ENCODE measurements at regions not wholly inside any gene's neighbourhood (a gene's known extent, or its start where the extent isn't known, plus 50 kb on each side); places are given as distances from the start of the nearest gene placed in this dataset.

GRCh38 chr1:55632906-55633305, 417.7 kb upstream of the USP24 start:
- Mint-ChIP-seq H3K4me1 (peaks cover 42% of the 10 kb centered on the region), H3K9me3 (peaks cover 17% of the 10 kb centered on the region)

DNA sequence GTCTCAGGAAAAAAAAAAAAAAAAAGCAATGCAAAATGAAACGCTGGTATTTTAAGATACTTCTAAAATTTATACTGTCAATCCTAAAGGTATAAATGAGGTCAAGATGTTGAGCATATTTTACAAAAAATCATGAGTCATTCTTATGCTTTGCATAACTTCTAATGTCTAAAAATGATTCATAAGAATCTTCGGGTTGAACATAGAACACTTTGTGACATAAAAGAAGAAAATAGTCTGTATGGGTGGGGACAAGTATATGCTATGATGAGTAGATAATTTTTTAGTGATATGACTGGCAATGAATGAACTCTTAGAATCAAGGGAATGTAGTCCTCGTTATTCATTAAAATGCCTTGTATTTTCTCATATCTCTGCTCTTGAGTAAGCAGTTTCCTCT, 416.9 kb upstream of the USP24 start:
- Mint-ChIP-seq H3K4me3 (no peak overlapping the region), H3K4me1 (peaks cover 49% of the 10 kb centered on the region), H3K27me3 (ENCODE audit: low read depth, poor library complexity) (peaks cover 4% of the 10 kb centered on the region), H3K27ac (no peak overlapping the region), H3K9me3 (peaks cover 12% of the 10 kb centered on the region), H3K36me3 (ENCODE audit: low read depth) (no peaks in the 10 kb centered on the region)
- TF ChIP-seq, protein P1, sequence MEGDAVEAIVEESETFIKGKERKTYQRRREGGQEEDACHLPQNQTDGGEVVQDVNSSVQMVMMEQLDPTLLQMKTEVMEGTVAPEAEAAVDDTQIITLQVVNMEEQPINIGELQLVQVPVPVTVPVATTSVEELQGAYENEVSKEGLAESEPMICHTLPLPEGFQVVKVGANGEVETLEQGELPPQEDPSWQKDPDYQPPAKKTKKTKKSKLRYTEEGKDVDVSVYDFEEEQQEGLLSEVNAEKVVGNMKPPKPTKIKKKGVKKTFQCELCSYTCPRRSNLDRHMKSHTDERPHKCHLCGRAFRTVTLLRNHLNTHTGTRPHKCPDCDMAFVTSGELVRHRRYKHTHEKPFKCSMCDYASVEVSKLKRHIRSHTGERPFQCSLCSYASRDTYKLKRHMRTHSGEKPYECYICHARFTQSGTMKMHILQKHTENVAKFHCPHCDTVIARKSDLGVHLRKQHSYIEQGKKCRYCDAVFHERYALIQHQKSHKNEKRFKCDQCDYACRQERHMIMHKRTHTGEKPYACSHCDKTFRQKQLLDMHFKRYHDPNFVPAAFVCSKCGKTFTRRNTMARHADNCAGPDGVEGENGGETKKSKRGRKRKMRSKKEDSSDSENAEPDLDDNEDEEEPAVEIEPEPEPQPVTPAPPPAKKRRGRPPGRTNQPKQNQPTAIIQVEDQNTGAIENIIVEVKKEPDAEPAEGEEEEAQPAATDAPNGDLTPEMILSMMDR (IDR thresholded peaks at IDR 0.05) = no peak
- no peak for DNase-seq

More at GRCh38 chr1:55632906-55633305, 417.7 kb upstream of the USP24 start:
- Mint-ChIP-seq H3K27me3 (ENCODE audit: low read depth, poor library complexity) (peaks cover 5% of the 10 kb centered on the region), H3K36me3 (ENCODE audit: low read depth) (no peaks in the 10 kb centered on the region), H3K27ac (peak overlapping the region; percentile 67), H3K4me3 (peak overlapping the region; percentile 56)
- peak; percentile 60 for DNase-seq
- TF ChIP-seq, protein P1 (IDR thresholded peaks at IDR 0.05) = no peak

DNA sequence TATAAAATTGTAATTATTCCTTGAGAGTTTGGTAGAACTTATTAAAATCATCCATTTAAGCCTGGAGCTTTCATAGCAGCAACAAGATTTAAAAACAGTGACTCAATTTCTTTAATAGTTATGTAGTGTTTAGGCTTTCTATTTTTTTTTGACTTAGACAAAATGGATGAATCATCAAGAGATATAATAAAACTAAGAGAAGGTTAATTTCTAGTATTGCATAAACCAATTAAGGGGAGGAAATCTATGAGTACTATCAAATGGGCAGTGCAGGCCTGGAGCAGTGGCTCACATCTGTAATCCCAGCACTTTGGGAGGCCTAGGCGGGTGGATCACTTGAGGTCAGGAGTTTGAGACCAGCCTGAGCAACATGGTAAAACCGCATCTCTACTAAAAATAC, 416.3 kb upstream of the USP24 start:
- H3K9me3 Mint-ChIP-seq = peaks cover 7% of the 10 kb centered on the region
- no peak overlapping the region for H3K4me3 Mint-ChIP-seq
- H3K27me3 Mint-ChIP-seq (ENCODE audit: low read depth, poor library complexity) = peaks cover 4% of the 10 kb centered on the region
- H3K36me3 Mint-ChIP-seq (ENCODE audit: low read depth) = no peaks in the 10 kb centered on the region
- TF ChIP-seq, protein P1 (IDR thresholded peaks at IDR 0.05) = no peak
- H3K4me1 Mint-ChIP-seq = peaks cover 54% of the 10 kb centered on the region
- H3K27ac Mint-ChIP-seq = no peak overlapping the region
- DNase-seq = no peak

GRCh38 chr1:55626326-55626725, 411.2 kb upstream of the USP24 start:
- TF ChIP-seq, protein P1 (IDR thresholded peaks at IDR 0.05) = no peak
- H3K4me1 Mint-ChIP-seq = peaks cover 25% of the 10 kb centered on the region
- H3K27me3 Mint-ChIP-seq (ENCODE audit: low read depth, poor library complexity) = peaks cover 10% of the 10 kb centered on the region

GRCh38 chr1:55624766-55625165, 409.6 kb upstream of the USP24 start:
- DNase-seq = no peak
- no peak overlapping the region for H3K27ac Mint-ChIP-seq
- TF ChIP-seq, protein P1 (IDR thresholded peaks at IDR 0.05) = no peak
- H3K4me1 Mint-ChIP-seq = peaks cover 24% of the 10 kb centered on the region
- H3K4me3 Mint-ChIP-seq = no peak overlapping the region
- peaks cover 10% of the 10 kb centered on the region for H3K9me3 Mint-ChIP-seq
- H3K36me3 Mint-ChIP-seq (ENCODE audit: low read depth) = no peaks in the 10 kb centered on the region
- H3K27me3 Mint-ChIP-seq (ENCODE audit: low read depth, poor library complexity) = peaks cover 12% of the 10 kb centered on the region

More at GRCh38 chr1:55626326-55626725, 411.2 kb upstream of the USP24 start:
- Mint-ChIP-seq H3K9me3 (peaks cover 8% of the 10 kb centered on the region), H3K27ac (no peak overlapping the region), H3K36me3 (ENCODE audit: low read depth) (no peaks in the 10 kb centered on the region), H3K4me3 (no peak overlapping the region)
- no peak for DNase-seq

DNA sequence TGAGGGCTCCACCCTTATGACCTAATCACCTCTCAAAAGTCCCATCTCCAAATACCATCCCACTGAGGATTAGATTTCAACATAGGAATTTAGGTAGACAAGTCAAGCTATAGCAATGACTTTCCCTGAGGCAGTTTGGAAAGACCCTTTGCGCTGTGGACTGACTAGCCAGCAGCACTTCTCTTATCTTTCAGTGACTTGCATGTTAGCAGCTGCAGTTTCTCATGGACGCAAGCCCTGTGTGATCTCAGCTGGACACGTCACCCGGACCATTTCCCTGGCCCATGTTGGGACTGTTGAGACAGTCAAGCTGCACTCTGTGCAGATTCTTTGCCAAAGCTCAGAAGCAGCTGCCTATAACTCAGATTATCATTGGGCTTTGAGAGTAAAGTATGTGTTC, 408.1 kb upstream of the USP24 start:
- no peak for DNase-seq
- TF ChIP-seq, protein P1 (IDR thresholded peaks at IDR 0.05) = no peak
- peaks cover 14% of the 10 kb centered on the region for H3K9me3 Mint-ChIP-seq

More for the DNA sequence above, 408.1 kb upstream of the USP24 start:
- no peak overlapping the region for H3K4me3 Mint-ChIP-seq
- H3K36me3 Mint-ChIP-seq (ENCODE audit: low read depth) = no peaks in the 10 kb centered on the region
- H3K4me1 Mint-ChIP-seq = peaks cover 24% of the 10 kb centered on the region
- H3K27me3 Mint-ChIP-seq (ENCODE audit: low read depth, poor library complexity) = peaks cover 14% of the 10 kb centered on the region
- H3K27ac Mint-ChIP-seq = no peak overlapping the region

Measured in nephron progenitor cell (in vitro differentiated cells).